Stimulated activated naive CD8-positive, alpha-beta T cell treated with anti-CD3 and anti-CD28 coated beads, Interleukin-15, Interleukin-2, amounts not matched to agents 100 U/mL and 50 U/mL, for 24 hours (primary cell): ENCODE measurements at regions not wholly inside any gene's neighbourhood (a gene's known extent, or its start where the extent isn't known, plus 50 kb on each side); places are given as distances from the start of the nearest gene placed in this dataset.

Source experiments
- ATAC-seq: fragments of 150-1000 bp; cut with Tn5 transposase; one replicate; pipeline ENCODE4 v1.10.0; 2021
- DNase-seq: peaks from one replicate; pipeline ENCODE4 v3.0.0; 2021

DNA sequence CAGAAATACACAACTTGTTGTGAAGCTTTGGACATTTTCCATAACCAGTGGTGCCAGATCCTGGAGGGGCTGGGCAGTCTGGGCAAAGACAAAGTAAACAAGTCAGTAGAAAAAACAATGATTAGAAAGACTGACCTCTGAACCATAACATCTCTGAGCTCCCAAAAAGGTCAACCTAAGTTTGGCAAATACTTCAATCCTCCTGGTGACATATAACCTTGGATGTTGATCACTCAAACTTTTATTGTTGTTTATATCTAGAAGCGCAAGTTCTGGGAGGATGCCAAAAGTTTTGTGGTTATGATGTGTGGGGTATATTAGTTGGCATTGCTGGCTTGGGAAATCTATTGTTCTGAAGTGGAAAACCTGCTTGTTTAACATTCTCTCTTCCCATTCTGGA, 257.7 kb downstream of the DIPK2A start:
- DNase-seq (no peak), ATAC-seq (no peak)

- ATAC-seq (no peak), DNase-seq (no peak)
Measured at GRCh38 chr3:144229953-144230352, 258.3 kb downstream of the DIPK2A start.

- no peak for ATAC-seq
- no peak for DNase-seq
Measured at GRCh38 chr3:144235489-144235888, 263.9 kb downstream of the DIPK2A start.

DNA sequence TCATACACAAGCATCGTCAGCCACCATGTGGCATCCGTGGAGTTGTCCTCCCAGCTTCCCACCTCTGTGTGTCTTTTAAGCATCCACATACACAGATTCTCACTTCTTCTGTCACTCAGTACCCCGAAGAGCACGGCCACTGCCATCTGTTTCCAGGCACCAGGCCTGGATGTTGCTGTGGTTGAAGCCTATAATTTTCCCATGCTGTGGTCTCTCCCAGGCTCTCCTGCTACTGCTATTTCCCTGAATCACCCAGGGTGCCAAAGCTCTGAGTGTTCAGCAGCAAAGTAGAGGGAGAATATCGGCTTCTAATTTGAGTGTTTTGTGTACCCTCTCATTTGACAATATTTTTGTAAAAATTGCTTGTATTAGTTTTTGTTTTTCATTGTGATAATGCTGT, 265.7 kb downstream of the DIPK2A start:
- DNase-seq (no peak), ATAC-seq (no peak)

GRCh38 chr3:144241404-144241803, 269.8 kb downstream of the DIPK2A start:
- no peak for DNase-seq
- no peak for ATAC-seq

GRCh38 chr3:144242747-144243146, 271.1 kb downstream of the DIPK2A start:
- ATAC-seq: no peak

DNA sequence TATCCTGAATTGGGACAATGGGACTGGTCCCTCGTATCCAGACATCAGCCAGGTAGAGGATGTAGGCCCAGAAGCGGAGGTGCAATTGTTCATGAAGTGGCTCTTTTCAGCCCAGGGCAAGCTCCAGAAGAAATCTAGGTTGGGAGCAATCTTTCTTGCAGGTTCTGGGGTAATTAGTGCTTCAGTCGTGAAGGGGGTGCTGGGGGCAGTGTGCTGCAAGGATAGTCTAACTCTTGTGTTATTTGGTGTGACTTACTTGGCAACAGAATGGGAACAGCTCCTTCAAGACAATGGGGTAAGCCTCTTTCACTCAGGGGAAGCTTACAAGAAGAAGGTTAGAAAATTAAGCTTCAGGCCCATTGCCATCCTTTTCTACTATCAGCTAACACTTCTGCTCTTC, 273.0 kb downstream of the DIPK2A start:
- ATAC-seq (no peak), DNase-seq (no peak)

More at GRCh38 chr3:144242747-144243146, 271.1 kb downstream of the DIPK2A start:
- no peak for DNase-seq

- DNase-seq: no peak
Measured at GRCh38 chr3:144252896-144253295, 281.3 kb downstream of the DIPK2A start.

DNA sequence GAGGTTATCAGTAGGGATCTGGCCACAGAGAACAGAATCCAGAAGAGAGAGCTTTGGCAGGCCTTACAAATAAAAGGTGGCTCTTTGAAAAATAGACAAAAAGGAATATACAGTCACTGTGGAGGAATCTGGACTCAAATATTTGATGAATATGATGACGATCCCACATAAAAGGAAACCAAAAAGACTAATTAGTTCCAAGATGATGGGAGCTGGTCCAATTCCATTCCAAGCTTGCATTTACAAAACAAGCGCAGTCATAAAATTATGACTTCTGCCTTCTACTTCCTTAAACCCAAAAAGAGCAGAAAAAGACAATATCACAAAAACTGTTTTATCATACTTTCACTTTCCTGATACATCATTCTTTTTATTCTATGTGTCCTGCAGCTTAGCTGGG, 285.8 kb downstream of the DIPK2A start:
- ATAC-seq (no peak), DNase-seq (no peak)

More at GRCh38 chr3:144252896-144253295, 281.3 kb downstream of the DIPK2A start:
- no peak for ATAC-seq

- no peak for ATAC-seq
- DNase-seq: no peak
Measured at GRCh38 chr3:144259267-144259666, 287.6 kb downstream of the DIPK2A start.

DNA sequence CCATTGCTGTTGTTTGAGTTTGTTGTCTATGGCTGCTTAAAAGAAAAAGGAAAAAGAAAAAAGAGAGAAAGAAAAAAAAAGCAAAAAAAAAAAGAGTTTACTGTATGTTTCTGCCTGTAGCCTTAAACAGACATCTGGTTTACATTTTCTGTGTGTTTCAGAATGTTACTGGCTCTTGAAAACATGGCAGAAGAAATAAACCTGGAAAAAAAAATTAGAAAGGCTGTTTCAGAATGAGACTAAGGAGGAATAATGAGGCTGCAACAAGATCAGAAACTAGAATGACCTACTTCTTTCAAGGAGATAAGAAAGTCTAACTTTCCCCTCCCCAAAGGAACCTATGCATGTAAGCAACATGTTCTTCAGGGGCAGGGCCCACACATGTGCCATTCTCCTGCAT, 292.1 kb downstream of the DIPK2A start:
- ATAC-seq (no peak), DNase-seq (no peak)

DNA sequence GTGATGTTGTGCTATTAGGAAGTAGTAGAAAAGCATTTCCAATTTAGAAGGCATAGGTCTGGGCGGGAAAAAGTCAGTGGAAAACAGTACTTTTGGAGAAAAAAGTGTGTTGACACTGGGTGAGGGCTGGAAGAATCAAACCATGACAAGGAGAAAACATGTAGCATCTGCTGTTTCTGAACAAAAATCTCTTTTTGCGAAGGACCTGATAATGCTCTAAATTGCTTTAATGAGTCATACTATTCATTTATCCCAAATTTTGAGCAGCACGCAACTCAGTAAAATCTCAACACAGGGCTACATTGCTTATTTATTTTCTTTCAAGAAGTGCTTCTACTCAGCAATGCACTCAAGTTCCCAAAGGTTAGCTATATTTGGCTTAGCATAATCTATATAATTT, 292.7 kb downstream of the DIPK2A start:
- ATAC-seq (no peak), DNase-seq (no peak)

DNA sequence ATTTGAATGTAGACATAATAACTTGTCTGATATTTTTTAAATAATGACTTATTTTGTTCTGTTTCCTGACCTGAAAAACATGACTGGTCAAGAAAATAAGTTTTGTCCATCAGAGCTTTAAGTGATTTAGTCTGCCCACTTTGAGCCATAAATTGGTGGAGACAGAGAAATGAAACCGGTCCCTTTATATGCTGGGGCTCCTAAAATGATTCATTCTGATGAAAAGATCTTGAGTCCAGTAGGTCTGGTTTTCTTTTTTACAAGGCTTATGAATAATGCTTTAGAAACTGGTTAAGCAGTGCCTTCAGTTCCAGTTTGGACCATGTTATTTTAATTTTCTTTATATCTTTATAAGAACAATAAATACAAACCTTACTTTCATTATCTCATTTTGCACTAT, 293.2 kb downstream of the DIPK2A start:
- DNase-seq (no peak), ATAC-seq (no peak)

DNA sequence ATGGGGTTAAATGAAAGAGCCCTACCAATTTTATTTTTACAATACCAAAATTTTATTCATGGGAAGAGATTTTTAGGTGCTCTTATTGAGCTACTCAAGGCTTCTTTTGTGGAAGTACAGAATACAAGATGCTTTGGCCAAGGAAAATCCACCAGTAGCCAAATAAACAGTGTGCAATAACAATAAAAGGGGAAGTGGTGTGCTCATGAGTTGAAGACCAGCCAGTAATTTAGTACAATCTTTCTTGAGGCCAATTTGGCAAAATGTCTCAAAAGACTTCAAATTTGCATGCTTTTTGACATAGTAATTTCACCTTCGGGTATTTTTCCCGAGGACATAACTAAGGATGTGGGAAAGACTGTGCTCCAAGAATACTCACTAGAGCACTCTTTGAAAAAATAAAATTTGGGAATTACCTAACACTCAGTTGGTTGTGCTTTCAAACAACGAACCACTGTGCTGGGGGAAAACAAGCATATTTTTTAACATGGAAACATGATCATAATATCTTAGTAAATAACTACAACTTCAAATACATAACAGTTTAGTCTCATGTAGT, 294.0 kb downstream of the DIPK2A start:
- DNase-seq (no peak), ATAC-seq (no peak)

- no peak for ATAC-seq
- DNase-seq: no peak
Measured at GRCh38 chr3:144270100-144270499, 298.5 kb downstream of the DIPK2A start.

GRCh38 chr3:144272680-144273079, 301.1 kb downstream of the DIPK2A start:
- ATAC-seq (no peak), DNase-seq (no peak)

GRCh38 chr3:144273601-144274000, 302.0 kb downstream of the DIPK2A start:
- ATAC-seq: no peak
- DNase-seq: no peak

- no peak for ATAC-seq
- no peak for DNase-seq
Measured at GRCh38 chr3:144275005-144275404, 303.4 kb downstream of the DIPK2A start.

DNA sequence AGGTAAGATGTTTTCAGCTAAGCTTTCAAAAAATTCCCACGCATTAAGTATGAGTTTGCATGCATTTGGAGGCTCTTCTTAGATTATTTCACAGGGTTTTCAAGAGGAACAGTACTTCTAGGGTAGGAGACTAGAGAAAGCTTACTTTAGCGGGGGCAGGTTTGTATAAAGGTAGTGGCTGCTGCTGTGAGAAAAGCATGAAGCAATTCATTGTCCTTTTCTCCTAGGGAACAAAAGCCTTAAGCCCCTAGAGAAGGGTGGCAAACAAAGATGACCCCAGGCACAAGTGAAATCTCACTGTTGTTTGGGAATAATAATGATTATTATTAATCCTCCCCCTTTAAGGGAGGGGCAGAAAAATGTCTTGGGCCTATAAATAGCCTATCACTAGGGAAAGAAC, 310.7 kb downstream of the DIPK2A start:
- no peak for DNase-seq
- ATAC-seq: no peak

DNA sequence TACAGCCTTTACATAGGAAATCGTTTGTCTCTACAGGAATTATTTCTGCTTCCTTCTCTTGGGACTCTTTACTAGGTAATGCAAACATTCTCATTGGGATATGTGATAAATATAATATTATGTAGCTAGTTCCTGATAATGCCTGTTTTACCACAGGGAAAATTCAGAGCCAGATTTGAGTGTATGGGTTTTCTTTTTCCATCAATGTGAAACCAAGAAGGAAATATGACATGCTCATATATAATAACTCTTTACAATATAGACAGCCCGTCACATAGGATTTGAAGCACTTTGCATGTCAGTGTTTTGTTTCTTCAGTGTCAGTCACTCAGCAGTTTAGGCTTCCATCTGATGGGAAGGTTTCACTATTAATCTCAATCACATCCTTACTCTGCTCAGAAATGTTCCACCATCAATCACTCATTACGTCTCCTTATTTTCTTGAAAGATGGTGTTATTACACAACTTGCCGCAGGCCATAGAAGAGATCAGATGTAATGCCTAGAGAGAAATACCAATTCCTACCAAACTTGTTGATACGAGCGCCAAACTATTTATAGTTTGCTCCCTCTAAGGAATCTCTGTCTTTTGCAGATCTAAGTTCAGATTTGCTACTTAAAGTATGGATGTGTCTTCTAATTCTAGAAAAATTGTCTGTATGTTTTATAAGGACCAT, 314.8 kb downstream of the DIPK2A start:
- DNase-seq (no peak), ATAC-seq (no peak)

DNA sequence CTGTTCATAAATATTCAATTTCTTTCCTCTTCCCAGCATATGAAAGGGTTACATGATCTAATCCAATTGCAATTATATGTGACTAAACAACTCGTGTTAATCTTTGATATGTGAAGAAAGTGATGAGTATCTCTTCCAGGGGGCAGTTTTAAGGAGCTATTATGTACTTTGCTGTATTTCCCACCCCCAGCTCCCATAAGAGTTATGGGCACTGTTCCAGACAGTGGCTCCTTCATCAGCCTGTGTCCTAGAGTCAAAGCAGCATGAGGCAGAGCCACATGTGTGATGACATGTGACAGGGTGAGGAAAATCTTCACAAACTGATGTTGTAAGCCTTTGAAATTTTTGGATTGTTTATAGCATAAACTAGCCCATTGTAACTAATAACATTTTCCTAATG, 315.4 kb downstream of the DIPK2A start:
- no peak for DNase-seq
- no peak for ATAC-seq

DNA sequence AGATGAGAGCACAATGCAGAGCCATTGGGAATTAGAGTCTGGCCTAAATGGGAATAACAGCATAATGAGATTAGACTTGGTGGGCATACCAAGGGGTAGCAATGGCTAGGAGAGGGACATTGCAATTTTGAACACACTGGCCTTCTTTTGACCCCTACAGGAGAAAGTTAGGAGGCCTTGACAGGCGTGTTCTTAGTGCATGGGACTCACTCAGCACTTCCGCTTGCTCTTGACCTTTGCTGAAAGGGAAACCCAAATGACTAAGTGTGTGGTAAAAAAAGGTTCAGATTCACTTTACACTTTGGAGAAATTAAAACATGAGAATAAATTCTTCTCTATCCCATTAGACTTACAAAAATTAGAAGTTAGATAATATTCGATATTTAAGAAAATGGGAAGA, 317.4 kb downstream of the DIPK2A start:
- ATAC-seq (peak; percentile 55), DNase-seq (no peak)

GRCh38 chr3:144294659-144295538, 323.3 kb downstream of the DIPK2A start:
- ATAC-seq: peak; percentile 49

More at GRCh38 chr3:144294659-144295538, 323.3 kb downstream of the DIPK2A start:
- no peak for DNase-seq
